PFSK-1 (cell line): ENCODE measurements at regions not wholly inside any gene's neighbourhood (a gene's known extent, or its start where the extent isn't known, plus 50 kb on each side); places are given as distances from the start of the nearest gene placed in this dataset.

Experiments used
- FOXP2 ChIP-seq: optimal IDR thresholded peaks from 2 replicates; pipeline ENCODE3; 2011; ENCODE audit warnings: borderline replicate concordance, control low read depth, inconsistent platforms; ENCODE audit not compliant: insufficient read depth; ENCODE audit errors: extremely low read length, extremely low read depth
- POLR2AphosphoS5 ChIP-seq: IDR thresholded peaks from 2 replicates; pipeline ENCODE4 v1.6.1; 2012; ENCODE audit warnings: low read depth, mild to moderate bottlenecking, control low read depth, low read length, moderate library complexity
- REST ChIP-seq, 2 experiments: IDR thresholded peaks; 2 replicates each; pipeline versions ENCODE4 v1.6.1 to v1.8.0; 2011 to 2012; ENCODE audit warnings: low read depth in 2 of 2, low read length in 2 of 2, control low read depth in 1 of 2, inconsistent platforms in 1 of 2, mild to moderate bottlenecking in 1 of 2, moderate library complexity in 1 of 2; ENCODE audit not compliant: insufficient read depth in 1 of 2
- SIN3A ChIP-seq: IDR thresholded peaks from 2 replicates; pipeline ENCODE4 v1.6.1; 2012; ENCODE audit warnings: mild to moderate bottlenecking, low read length, moderate library complexity, borderline replicate concordance; ENCODE audit not compliant: insufficient read depth
- TAF1 ChIP-seq: IDR thresholded peaks from 2 replicates; pipeline ENCODE4 v1.6.1; 2012; ENCODE audit warnings: low read length, control low read depth, borderline replicate concordance; ENCODE audit not compliant: insufficient read depth

- TF ChIP-seq SIN3A, result no peak
These were observed 279.8 kb upstream of the NETO1 start for GRCh38 chr18:73147590-73147989.

- TF ChIP-seq SIN3A (no peak), TAF1 (no peak), REST (IDR thresholded peaks at IDR 0.05; ENCODE audit: insufficient read depth in 1 of 2, low read depth in 2 of 2, low read length in 2 of 2) (no peak), POLR2AphosphoS5 (no peak), FOXP2 (no peak)
These were observed 276.2 kb upstream of the NETO1 start for GRCh38 chr18:73144030-73144429.

- TF ChIP-seq SIN3A, result no peak
- no peak for TF ChIP-seq FOXP2
- no peak for TF ChIP-seq REST (IDR thresholded peaks at IDR 0.05; ENCODE audit: insufficient read depth in 1 of 2, low read depth in 2 of 2, low read length in 2 of 2)
- TF ChIP-seq POLR2AphosphoS5, result no peak
- no peak for TF ChIP-seq TAF1
These were observed 268.3 kb upstream of the NETO1 start for GRCh38 chr18:73136134-73136533.

- TF ChIP-seq REST (IDR thresholded peaks at IDR 0.05; ENCODE audit: insufficient read depth in 1 of 2, low read depth in 2 of 2, low read length in 2 of 2) (no peak), POLR2AphosphoS5 (no peak), TAF1 (no peak), SIN3A (no peak), FOXP2 (no peak)
These were observed 256.4 kb upstream of the NETO1 start for GRCh38 chr18:73124175-73124574.

GRCh38 chr18:73121207-73121606, 253.4 kb upstream of the NETO1 start:
- TF ChIP-seq REST (IDR thresholded peaks at IDR 0.05; ENCODE audit: insufficient read depth in 1 of 2, low read depth in 2 of 2, low read length in 2 of 2), result no peak
- TF ChIP-seq POLR2AphosphoS5, result no peak
- no peak for TF ChIP-seq FOXP2
- no peak for TF ChIP-seq SIN3A
- no peak for TF ChIP-seq TAF1

GRCh38 chr18:73120626-73121025, 252.8 kb upstream of the NETO1 start:
- TF ChIP-seq POLR2AphosphoS5, result no peak
- no peak for TF ChIP-seq FOXP2
- no peak for TF ChIP-seq SIN3A
- TF ChIP-seq REST (IDR thresholded peaks at IDR 0.05; ENCODE audit: insufficient read depth in 1 of 2, low read depth in 2 of 2, low read length in 2 of 2), result no peak
- no peak for TF ChIP-seq TAF1
